Keratinocyte (primary cell): ENCODE measurements at regions not wholly inside any gene's neighbourhood (a gene's known extent, or its start where the extent isn't known, plus 50 kb on each side); places are given as distances from the start of the nearest gene placed in this dataset.

Source experiments
- DNase-seq: peaks from one replicate; pipeline ENCODE4 v3.0.0-alpha.2; 2011; ENCODE audit warnings: low read depth, missing footprints, low spot score
- FAIRE-seq: peaks from 2 replicates; lab custom pipeline; 2011; peaks lifted over from hg19 to GRCh38; lab: Jason Lieb, UNC
- H2AFZ ChIP-seq: 2 replicates; pipeline ENCODE4 v1.6.0; 2012; ENCODE audit warnings: low read length, control low read depth, inconsistent platforms; ENCODE audit not compliant: control insufficient read depth
- H3K27ac ChIP-seq: 2 replicates; pipeline ENCODE4 v1.5.1; 2011; ENCODE audit warnings: low read length; ENCODE audit not compliant: control insufficient read depth, insufficient read depth
- H3K27me3 ChIP-seq: 3 replicates; pipeline ENCODE4 v1.6.0; 2011; ENCODE audit warnings: low read length; ENCODE audit not compliant: control insufficient read depth, insufficient read depth; ENCODE audit errors: extremely low read depth
- H3K36me3 ChIP-seq, 2 experiments: 2 replicates in 1 of 2; 3 replicates in 1 of 2; pipeline ENCODE4 v1.5.1; 2011; ENCODE audit warnings: low read length in 2 of 2, mild to moderate bottlenecking in 1 of 2; ENCODE audit not compliant: control insufficient read depth in 2 of 2, insufficient read depth in 2 of 2; ENCODE audit errors: extremely low read depth in 1 of 2
- H3K4me1 ChIP-seq: 3 replicates; pipeline ENCODE4 v1.5.1; 2011; ENCODE audit warnings: low read length; ENCODE audit not compliant: control insufficient read depth, insufficient read depth; ENCODE audit errors: extremely low read depth
- H3K4me2 ChIP-seq: 3 replicates; pipeline ENCODE4 v1.6.0; 2011; ENCODE audit warnings: low read depth, low read length; ENCODE audit not compliant: control insufficient read depth, insufficient read depth; ENCODE audit errors: extremely low read depth
- H3K4me3 ChIP-seq, 3 experiments: fragments of 200-600 bp in 1 of 3; sonication (generic) in 1 of 3; 2 replicates in 2 of 3; 3 replicates in 1 of 3; pipeline ENCODE4 v1.5.1; 2011 to 2016; ENCODE audit warnings: low read length in 3 of 3, mild to moderate bottlenecking in 3 of 3, control low read depth in 2 of 3, inconsistent platforms in 1 of 3, low read depth in 1 of 3, mixed read lengths in 1 of 3, mixed run types in 1 of 3, moderate library complexity in 1 of 3; ENCODE audit not compliant: control insufficient read depth in 2 of 3, insufficient read depth in 2 of 3; ENCODE audit errors: extremely low read depth in 1 of 3
- H3K79me2 ChIP-seq: 2 replicates; pipeline ENCODE4 v1.6.0; 2012; ENCODE audit warnings: low read length; ENCODE audit not compliant: control insufficient read depth, insufficient read depth
- H3K9ac ChIP-seq: 3 replicates; pipeline ENCODE4 v1.6.0; 2011; ENCODE audit warnings: low read length; ENCODE audit not compliant: control insufficient read depth, insufficient read depth; ENCODE audit errors: extremely low read depth
- H3K9me1 ChIP-seq: 3 replicates; pipeline ENCODE4 v1.6.0; 2011; ENCODE audit warnings: low read length; ENCODE audit not compliant: control insufficient read depth, insufficient read depth; ENCODE audit errors: extremely low read depth
- H3K9me3 ChIP-seq: 2 replicates; pipeline ENCODE4 v1.5.1; 2012; ENCODE audit warnings: low read depth, low read length; ENCODE audit not compliant: control insufficient read depth
- H4K20me1 ChIP-seq: 3 replicates; pipeline ENCODE4 v1.6.0; 2011; ENCODE audit warnings: low read length; ENCODE audit not compliant: control insufficient read depth, insufficient read depth; ENCODE audit errors: extremely low read depth
- CTCF ChIP-seq, 3 experiments: IDR thresholded peaks in 1 of 3; conservative IDR thresholded peaks in 1 of 3; optimal IDR thresholded peaks in 1 of 3; 2 replicates in 2 of 3; 3 replicates in 1 of 3; pipeline versions ENCODE3 to v1.5.1; 2011; ENCODE audit warnings: low read length in 3 of 3, mild to moderate bottlenecking in 3 of 3, moderate library complexity in 2 of 3, control low read depth in 1 of 3, inconsistent platforms in 1 of 3; ENCODE audit not compliant: insufficient read depth in 2 of 3; ENCODE audit errors: extremely low read depth in 1 of 3
- EZH2 ChIP-seq: IDR thresholded peaks from one replicate; pipeline ENCODE4 v1.6.1; 2012; ENCODE audit warnings: inconsistent platforms, mild to moderate bottlenecking, low read length, moderate library complexity
- dilution Hi-C: fragments of 300-500 bp; cut with MboI; formaldehyde crosslinking; loops from one replicate; pipeline ENCODE4 v1.7.0; 2020; ENCODE audit warnings: low sequenced_read_pairs; ENCODE audit not compliant: extremely low pct_ligation_motif_present

GRCh38 chr2:66275984-66276383 is 158.9 kb upstream of the MEIS1 start:
- Histone ChIP-seq H3K9ac (no peak overlapping the region), H3K36me3 (no peaks in the 10 kb centered on the region), H3K79me2 (no peaks in the 10 kb centered on the region), H2AFZ (no peak overlapping the region), H3K27ac (no peak overlapping the region), H3K4me3 (no peak overlapping the region), H3K27me3 (no peaks in the 10 kb centered on the region), H3K4me2 (no peak overlapping the region), H3K4me1 (no peaks in the 10 kb centered on the region), H4K20me1 (no peaks in the 10 kb centered on the region), H3K9me1 (no peaks in the 10 kb centered on the region), H3K9me3 (no peaks in the 10 kb centered on the region)
- peak in 1 of 3 experiments; percentile 7 for TF ChIP-seq CTCF (optimal IDR thresholded peaks at IDR 0.05 in 1 of 3, IDR thresholded peaks at IDR 0.05 in 1 of 3, conservative IDR thresholded peaks at IDR 0.05 in 1 of 3; ENCODE audit: extremely low read depth in 1 of 3, insufficient read depth in 2 of 3, low read length in 3 of 3)
- TF ChIP-seq EZH2, result no peak
- dilution Hi-C loops, result no loop called here
- DNase-seq, result no peak
- no peak for FAIRE-seq

DNA sequence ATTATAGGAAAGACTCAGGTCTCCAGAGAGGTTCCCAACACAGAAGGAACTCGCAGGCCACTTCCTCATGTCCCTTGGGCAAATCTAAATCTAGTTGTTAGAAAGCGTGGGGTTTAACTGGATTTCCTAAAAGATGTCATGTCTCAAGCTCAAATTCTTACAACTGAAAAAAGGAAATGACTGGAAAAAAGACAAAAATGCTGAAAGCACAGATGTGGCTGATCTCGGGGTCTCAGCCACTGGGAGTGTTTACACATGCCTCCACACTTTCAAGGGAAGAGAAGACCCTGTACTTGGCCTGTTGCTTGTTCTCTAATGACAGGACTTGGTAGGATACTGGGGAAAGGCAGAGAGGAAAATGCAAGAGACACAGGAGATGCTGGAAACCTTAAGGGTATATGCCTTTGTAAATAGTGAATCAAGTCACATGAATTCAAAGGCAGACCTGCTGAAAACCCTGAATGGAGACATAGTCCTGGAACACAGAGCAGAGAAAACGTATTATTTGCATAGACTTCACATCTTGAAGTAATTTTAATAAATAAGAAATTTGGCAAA is 160.9 kb upstream of the MEIS1 start:
- no peaks in the 10 kb centered on the region for H3K27me3 ChIP-seq
- no peaks in the 10 kb centered on the region for H3K9me1 ChIP-seq
- no peaks in the 10 kb centered on the region for H3K36me3 ChIP-seq
- FAIRE-seq (no peak), DNase-seq (no peak)
- H3K27ac ChIP-seq, result no peak overlapping the region
- H2AFZ ChIP-seq, result no peak overlapping the region
- dilution Hi-C loops, result no loop called here
- H3K9me3 ChIP-seq, result no peaks in the 10 kb centered on the region
- no peak for TF ChIP-seq CTCF (optimal IDR thresholded peaks at IDR 0.05 in 1 of 3, IDR thresholded peaks at IDR 0.05 in 1 of 3, conservative IDR thresholded peaks at IDR 0.05 in 1 of 3; ENCODE audit: extremely low read depth in 1 of 3, insufficient read depth in 2 of 3, low read length in 3 of 3)
- no peak for TF ChIP-seq EZH2
- H3K4me3 ChIP-seq, result no peak overlapping the region
- H3K79me2 ChIP-seq, result no peaks in the 10 kb centered on the region
- H3K4me2 ChIP-seq, result no peak overlapping the region
- H4K20me1 ChIP-seq, result no peaks in the 10 kb centered on the region
- H3K4me1 ChIP-seq, result peaks cover 11% of the 10 kb centered on the region
- no peak overlapping the region for H3K9ac ChIP-seq
